T-helper 2 cell (primary cell): ENCODE measurements at regions not wholly inside any gene's neighbourhood (a gene's known extent, or its start where the extent isn't known, plus 50 kb on each side); places are given as distances from the start of the nearest gene placed in this dataset.

Experiments
- DNase-seq, 5 experiments: peaks; one replicate each; pipeline versions ENCODE4 v3.0.0 to v3.0.0-alpha.2; 2012 to 2022

DNA sequence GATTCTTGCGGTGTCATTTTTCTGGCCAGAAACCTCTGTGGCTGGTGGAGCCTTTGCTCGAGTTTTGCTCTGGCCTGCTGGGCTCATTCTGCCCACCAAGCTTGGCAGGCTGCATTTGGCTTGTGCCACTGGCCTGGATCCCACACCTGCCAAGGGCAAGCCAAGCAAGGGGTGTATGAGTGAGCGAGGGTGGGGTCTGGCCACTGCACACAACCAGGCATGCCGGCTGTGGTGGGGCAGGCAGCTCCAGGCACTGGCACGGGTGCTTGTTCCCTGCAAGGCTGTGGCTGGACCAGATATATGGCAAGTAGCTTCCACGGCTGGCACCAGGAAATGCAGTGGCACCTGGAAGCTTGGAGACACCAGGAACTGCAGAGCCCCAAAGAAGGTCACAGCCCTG is 68.6 kb upstream of the PPP3CA start:
- DNase-seq = no peak

DNA sequence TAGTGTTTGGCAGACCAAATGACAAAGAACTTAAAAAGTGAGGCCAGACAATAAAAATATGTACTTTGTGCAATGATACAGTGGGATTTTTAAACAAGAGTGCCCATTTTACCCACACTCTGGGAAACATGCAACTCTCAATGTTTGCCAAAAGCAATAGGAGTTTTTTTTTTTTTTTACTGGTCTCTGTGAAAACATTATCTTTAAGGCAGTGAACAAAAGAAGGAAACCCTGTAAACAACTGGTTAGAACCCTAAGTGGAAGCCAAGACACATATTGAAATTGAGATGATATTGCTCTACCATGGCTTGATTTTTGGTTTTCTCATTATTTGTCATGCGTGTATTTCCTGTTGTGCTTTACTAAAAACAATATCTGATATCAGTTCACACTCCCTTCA is 67.2 kb upstream of the PPP3CA start:
- DNase-seq = peak in 1 of 5 experiments; percentile 22

DNA sequence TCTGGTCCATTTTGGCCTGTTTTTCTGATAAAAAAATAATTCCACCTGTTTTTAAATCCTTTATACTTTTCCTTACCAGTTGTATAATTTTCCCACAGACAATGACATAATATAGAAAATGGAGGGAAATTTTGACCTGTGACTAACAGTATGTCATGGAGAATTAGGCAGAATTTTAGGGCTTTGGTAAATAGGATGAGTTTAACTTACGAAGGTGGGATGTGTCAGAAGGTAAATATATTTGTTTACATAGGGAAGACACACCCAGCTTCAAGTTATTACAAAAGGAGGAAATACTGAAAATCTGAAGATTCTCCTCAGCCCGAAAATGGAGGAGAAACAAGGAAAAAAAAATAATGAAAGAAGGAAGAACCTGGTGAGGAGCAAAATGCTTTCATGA is 64.6 kb upstream of the PPP3CA start:
- DNase-seq = no peak

DNA sequence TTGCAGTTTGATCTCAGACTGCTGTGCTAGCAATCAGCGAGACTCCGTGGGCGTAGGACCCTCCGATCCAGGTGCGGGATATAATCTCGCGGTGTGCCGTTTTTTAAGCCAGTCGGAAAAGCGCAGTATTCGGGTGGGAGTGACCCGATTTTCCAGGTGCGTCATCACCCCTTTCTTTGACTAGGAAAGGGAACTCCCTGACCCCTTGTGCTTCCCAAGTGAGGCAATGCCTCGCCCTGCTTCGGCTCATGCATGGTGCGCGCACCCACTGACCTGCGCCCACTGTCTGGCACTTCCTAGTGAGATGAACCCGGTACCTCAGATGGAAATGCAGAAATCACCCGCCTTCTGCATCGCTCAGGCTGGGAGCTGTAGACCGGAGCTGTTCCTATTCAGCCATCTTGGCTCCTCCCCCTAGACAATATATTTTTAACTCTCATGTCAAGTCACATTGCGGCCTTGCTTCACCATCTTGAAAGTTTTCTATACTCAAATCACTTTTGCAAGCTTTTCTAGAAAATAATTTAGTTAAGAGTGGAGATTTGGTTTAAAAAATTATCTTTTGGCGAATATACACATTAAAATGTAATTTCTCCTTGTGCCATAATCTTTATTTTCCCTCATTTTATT is 64.1 kb upstream of the PPP3CA start:
- peak in 1 of 5 experiments; percentile 22 for DNase-seq

DNA sequence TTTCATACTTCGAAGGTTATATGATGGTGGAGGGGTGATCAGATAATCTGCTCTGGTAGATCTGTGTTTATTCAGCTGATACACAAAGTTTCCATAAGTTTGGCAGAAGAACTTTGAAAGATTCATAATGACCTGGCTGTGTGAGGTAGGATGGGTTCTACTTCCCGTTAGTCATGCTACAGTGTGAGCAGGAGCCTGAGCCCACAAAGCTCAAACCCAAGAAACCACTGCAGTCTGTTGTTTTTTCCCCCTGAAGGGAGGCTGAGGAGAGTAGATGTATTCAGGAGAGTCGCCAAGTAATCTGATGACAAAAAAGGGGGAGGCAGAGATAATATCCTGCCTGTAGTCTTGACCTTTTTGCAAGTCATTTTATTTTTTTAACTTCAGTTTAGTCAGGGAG is 52.8 kb upstream of the PPP3CA start:
- DNase-seq = no peak

DNA sequence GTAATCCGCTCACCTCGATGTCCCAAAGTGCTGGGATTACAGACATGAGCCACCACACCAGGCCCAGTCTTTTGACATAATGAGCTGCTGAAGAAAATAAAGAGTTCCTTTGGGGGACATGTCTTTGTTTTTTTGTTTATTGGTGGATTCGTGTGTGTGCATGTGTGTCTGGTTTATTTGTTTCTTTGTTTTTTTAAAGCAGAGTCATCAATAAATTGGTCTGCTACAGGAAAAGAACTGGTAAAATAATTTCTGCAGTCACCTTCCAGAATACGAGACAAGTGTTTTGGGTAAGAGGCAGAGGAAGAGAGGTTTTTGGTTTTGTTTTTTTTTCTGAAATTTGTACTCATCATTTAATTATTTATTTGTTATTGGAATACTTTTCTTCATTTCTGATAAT is 51.5 kb upstream of the PPP3CA start:
- no peak for DNase-seq
